ENCODE measurements at regions not wholly inside any gene's neighbourhood (a gene's known extent, or its start where the extent isn't known, plus 50 kb on each side); places are given as distances from the start of the nearest gene placed in this dataset.
"Not testable (repeated sequence)": the region's sequence is repeated elsewhere in the genome, so short reads cannot be mapped to it uniquely, and the experiment has no call there.

DNA sequence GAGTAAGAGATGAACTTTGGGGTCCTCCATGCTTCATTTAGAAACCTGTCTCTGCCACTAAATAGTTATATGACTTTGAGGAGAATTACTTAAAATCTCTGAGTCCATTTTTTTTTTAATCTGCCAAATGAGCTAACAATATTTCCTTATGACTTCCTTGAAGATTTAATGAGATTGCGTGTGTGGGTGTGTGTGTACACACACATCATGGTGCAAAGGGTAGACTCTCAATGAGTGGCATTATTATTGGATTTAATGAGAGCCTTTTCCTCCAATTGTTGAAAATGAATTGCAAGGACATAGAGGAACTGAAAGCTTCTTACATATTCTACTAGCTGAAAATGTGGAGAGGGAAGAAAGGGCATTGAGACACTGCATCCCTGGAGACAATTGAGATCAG is 573.5 kb upstream of the LUZP2 start:
- Histone ChIP-seq H3K4me1 (no peaks in the 10 kb centered on the region), H3K9me3 (no peaks in the 10 kb centered on the region), H3K27me3 (no peaks in the 10 kb centered on the region), H3K4me3 (ENCODE audit: low read depth, low read length) (no peak overlapping the region), H3K36me3 (no peaks in the 10 kb centered on the region)
- DNase-seq: no peak
- TF ChIP-seq, protein P1, sequence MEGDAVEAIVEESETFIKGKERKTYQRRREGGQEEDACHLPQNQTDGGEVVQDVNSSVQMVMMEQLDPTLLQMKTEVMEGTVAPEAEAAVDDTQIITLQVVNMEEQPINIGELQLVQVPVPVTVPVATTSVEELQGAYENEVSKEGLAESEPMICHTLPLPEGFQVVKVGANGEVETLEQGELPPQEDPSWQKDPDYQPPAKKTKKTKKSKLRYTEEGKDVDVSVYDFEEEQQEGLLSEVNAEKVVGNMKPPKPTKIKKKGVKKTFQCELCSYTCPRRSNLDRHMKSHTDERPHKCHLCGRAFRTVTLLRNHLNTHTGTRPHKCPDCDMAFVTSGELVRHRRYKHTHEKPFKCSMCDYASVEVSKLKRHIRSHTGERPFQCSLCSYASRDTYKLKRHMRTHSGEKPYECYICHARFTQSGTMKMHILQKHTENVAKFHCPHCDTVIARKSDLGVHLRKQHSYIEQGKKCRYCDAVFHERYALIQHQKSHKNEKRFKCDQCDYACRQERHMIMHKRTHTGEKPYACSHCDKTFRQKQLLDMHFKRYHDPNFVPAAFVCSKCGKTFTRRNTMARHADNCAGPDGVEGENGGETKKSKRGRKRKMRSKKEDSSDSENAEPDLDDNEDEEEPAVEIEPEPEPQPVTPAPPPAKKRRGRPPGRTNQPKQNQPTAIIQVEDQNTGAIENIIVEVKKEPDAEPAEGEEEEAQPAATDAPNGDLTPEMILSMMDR (IDR thresholded peaks at IDR 0.05; ENCODE audit: low read depth, low read length): no peak

- no peaks in the 10 kb centered on the region for H3K9me3 ChIP-seq
- no peaks in the 10 kb centered on the region for H3K36me3 ChIP-seq
- H3K27me3 ChIP-seq: no peaks in the 10 kb centered on the region
- H3K4me3 ChIP-seq (ENCODE audit: low read depth, low read length): no peak overlapping the region
- TF ChIP-seq, protein P1 (IDR thresholded peaks at IDR 0.05; ENCODE audit: low read depth, low read length): no peak
- no peaks in the 10 kb centered on the region for H3K4me1 ChIP-seq
- DNase-seq: no peak
Measured at GRCh38 chr11:23924226-23924625, 572.6 kb upstream of the LUZP2 start.

DNA sequence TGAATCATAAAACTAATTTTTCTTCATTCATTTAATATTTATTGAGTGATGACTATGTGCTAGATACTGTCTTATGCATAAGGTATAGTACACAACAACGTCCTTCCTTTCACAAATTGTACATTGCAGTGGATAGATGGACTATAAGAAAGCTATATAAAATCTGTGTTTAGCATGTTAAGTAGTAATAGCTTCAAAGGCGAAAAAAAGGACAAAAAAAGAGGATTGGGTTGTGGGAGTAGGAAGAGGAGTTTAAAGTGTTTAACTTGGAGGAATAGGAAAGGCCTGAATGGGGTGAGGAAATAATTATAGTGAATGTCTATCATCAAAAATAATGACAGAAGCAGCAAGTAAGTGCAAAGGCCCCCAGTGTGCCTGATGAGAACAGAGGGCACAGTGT is 565.4 kb upstream of the LUZP2 start:
- H3K27me3 ChIP-seq: no peaks in the 10 kb centered on the region
- TF ChIP-seq, protein P1 (IDR thresholded peaks at IDR 0.05; ENCODE audit: low read depth, low read length): no peak

GRCh38 chr11:23932485-23932898 is 564.4 kb upstream of the LUZP2 start:
- TF ChIP-seq, protein P1 (IDR thresholded peaks at IDR 0.05; ENCODE audit: low read depth, low read length): no peak

More for the DNA sequence above, 565.4 kb upstream of the LUZP2 start:
- Histone ChIP-seq H3K36me3 (no peaks in the 10 kb centered on the region), H3K4me3 (ENCODE audit: low read depth, low read length) (no peak overlapping the region), H3K9me3 (no peaks in the 10 kb centered on the region), H3K4me1 (no peaks in the 10 kb centered on the region)
- DNase-seq: no peak

GRCh38 chr11:23933721-23934120 is 563.1 kb upstream of the LUZP2 start:
- TF ChIP-seq, protein P1 (IDR thresholded peaks at IDR 0.05; ENCODE audit: low read depth, low read length): no peak
- no peaks in the 10 kb centered on the region for H3K9me3 ChIP-seq
- H3K4me3 ChIP-seq (ENCODE audit: low read depth, low read length): no peak overlapping the region
- H3K27me3 ChIP-seq: no peaks in the 10 kb centered on the region
- H3K4me1 ChIP-seq: no peaks in the 10 kb centered on the region
- no peaks in the 10 kb centered on the region for H3K36me3 ChIP-seq
- DNase-seq: no peak

More at GRCh38 chr11:23932485-23932898, 564.4 kb upstream of the LUZP2 start:
- Histone ChIP-seq H3K4me1 (no peaks in the 10 kb centered on the region), H3K9me3 (no peaks in the 10 kb centered on the region), H3K27me3 (no peaks in the 10 kb centered on the region), H3K4me3 (ENCODE audit: low read depth, low read length) (no peak overlapping the region), H3K36me3 (no peaks in the 10 kb centered on the region)
- DNase-seq: no peak

DNA sequence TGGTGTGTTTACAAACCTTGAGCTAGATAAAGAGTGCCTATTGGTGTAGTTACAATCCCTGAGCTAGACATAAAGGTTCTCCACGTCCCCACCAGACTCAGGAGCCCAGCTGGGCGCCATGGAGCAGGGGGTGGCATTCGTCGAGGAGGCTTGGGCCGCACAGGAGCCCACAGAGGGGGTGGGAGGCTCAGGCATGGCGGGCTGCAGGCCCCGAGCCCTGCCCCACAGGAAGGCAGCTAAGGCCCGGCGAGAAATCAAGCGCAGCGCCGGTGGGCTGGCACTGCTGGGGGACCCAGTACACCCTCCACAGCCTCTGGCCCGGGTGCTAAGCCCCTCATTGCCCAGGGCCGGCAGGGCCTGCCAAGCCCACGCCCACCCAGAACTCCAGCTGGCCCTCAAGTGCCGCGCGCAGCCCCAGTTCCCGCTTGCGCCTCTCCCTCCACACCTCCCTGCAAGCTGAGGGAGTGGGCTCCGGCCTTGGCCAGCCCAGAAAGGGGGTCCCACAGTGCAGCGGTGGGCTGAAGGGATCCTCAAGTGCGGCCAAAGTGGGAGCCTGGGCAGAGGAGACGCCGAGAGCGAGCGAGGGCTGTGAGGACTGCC is 562.1 kb upstream of the LUZP2 start:
- H3K4me3 ChIP-seq (ENCODE audit: low read depth, low read length); DNase-seq; H3K9me3 ChIP-seq; H3K27me3 ChIP-seq; H3K4me1 ChIP-seq; H3K36me3 ChIP-seq: not testable (repeated sequence)

- not testable (repeated sequence) for H3K4me3 ChIP-seq (ENCODE audit: low read depth, low read length); DNase-seq; H3K27me3 ChIP-seq; H3K36me3 ChIP-seq; H3K9me3 ChIP-seq; H3K4me1 ChIP-seq
Measured at GRCh38 chr11:23942117-23942815, 554.6 kb upstream of the LUZP2 start.
